ENCODE measurements at regions not wholly inside any gene's neighbourhood (a gene's known extent, or its start where the extent isn't known, plus 50 kb on each side); places are given as distances from the start of the nearest gene placed in this dataset.

DNA sequence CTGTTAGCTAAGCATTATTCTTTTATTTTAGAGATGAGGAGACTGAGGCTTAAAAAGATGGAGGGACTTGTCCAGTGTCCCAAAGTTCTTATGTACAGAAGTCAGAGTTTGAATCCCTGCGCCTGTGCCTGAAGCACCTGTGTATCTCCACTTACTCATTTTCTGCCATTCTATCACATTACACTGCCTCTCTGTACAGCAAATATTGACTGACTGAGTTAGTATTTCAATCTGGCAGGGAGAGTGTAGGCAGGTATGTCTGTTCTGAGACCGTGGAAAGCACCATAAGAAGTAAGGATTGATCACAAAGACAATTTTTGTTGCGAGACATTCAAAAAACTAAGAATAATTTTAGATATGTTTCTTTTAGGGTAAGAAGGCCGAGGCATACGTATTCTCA, 162.7 kb downstream of the KITLG start:
- DNase-seq (ENCODE audit: low spot score): no peak

- DNase-seq (ENCODE audit: low spot score): no peak
These were observed 161.3 kb downstream of the KITLG start for GRCh38 chr12:88418856-88419497.

GRCh38 chr12:88419794-88420193, 160.5 kb downstream of the KITLG start:
- DNase-seq (ENCODE audit: low spot score): no peak

GRCh38 chr12:88420457-88420856, 159.8 kb downstream of the KITLG start:
- DNase-seq (ENCODE audit: low spot score): no peak

- no peak for DNase-seq (ENCODE audit: low spot score)
These were observed 155.2 kb downstream of the KITLG start for GRCh38 chr12:88424791-88425730.

GRCh38 chr12:88428350-88428749, 151.9 kb downstream of the KITLG start:
- no peak for DNase-seq (ENCODE audit: low spot score)

GRCh38 chr12:88431246-88431645, 149.0 kb downstream of the KITLG start:
- no peak for DNase-seq (ENCODE audit: low spot score)

GRCh38 chr12:88432531-88433490, 147.5 kb downstream of the KITLG start:
- DNase-seq (ENCODE audit: low spot score): no peak

GRCh38 chr12:88433997-88434703, 146.1 kb downstream of the KITLG start:
- no peak for DNase-seq (ENCODE audit: low spot score)

GRCh38 chr12:88435334-88436076, 144.8 kb downstream of the KITLG start:
- no peak for DNase-seq (ENCODE audit: low spot score)

DNA sequence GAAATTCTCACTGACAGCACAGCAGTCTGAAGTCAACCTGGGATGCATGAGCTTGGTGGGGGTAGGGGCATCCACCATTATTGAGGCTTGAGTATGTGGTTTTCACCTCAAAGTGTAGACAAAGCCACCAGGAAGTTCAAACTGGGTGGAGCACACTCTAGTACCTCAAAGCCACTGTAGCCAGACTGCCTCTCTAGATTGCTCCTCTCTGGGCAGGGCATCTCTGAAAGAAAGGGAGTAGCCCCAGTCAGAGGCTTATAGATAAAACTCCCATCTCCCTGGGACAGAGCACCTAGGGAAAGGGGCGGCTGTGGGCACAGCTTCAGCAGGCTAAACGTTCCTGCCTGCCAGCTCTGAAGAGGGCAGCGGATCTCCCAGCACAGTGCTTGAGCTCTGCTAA, 143.0 kb downstream of the KITLG start:
- no peak for DNase-seq (ENCODE audit: low spot score)

All from cerebellar cortex (tissue), 1 donor.